HepG2 (cell line): ENCODE measurements at regions not wholly inside any gene's neighbourhood (a gene's known extent, or its start where the extent isn't known, plus 50 kb on each side); places are given as distances from the start of the nearest gene placed in this dataset.

Experiments used
- ATAC-seq: fragments of 200-7000 bp; cut with Tn5 transposase; 3 replicates; pipeline ENCODE4 v1.9.1; 2020; ENCODE audit warnings: mild to moderate bottlenecking, moderate library complexity
- BruUV-seq: library from RNA; stranded (reverse); fragments of 400-500 nt; replicated peaks from 2 replicates; lab custom pipeline; 2021; lab: Mats Ljungman, UMichigan
- CTCF ChIA-PET: fragments of 300-600 bp; formaldehyde crosslinking; extraction: SDS; loops from one replicate; lab custom pipeline; 2021; ENCODE audit warnings: low total read pairs, inconsistent platforms, low intra/inter-chr PET ratio; lab: Yijun Ruan, JAX
- POLR2A ChIA-PET: fragments of 350-600 bp; sonication (Branson Sonifier 250); formaldehyde crosslinking; loops from one replicate; lab custom pipeline; 2020; ENCODE audit warnings: antibody characterized with exemption, inconsistent platforms; lab: Yijun Ruan, JAX
- DNase-seq: peaks from one replicate; pipeline ENCODE4 v3.0.0-alpha.2; 2015; ENCODE audit warnings: low spot score
- FAIRE-seq: peaks from 3 replicates; lab custom pipeline; 2011; peaks lifted over from hg19 to GRCh38; lab: Jason Lieb, UNC
- H2AFZ ChIP-seq: one replicate; pipeline ENCODE4 v1.6.1; 2011; ENCODE audit warnings: low read length, inconsistent platforms
- H3K27ac ChIP-seq: fragments of 300-600 bp; 3 replicates; pipeline ENCODE4 v1.8.0; 2011; ENCODE audit warnings: mixed run types, mild to moderate bottlenecking, mixed read lengths, low read length, inconsistent platforms; ENCODE audit not compliant: insufficient read depth; ENCODE audit errors: extremely low read length
- H3K27me3 ChIP-seq, 2 experiments: fragments of 200-600 bp in 1 of 2; 2 replicates in 1 of 2; 3 replicates in 1 of 2; pipeline versions ENCODE4 v1.6.0 to v1.8.0; 2011; ENCODE audit warnings: low read length in 2 of 2, mild to moderate bottlenecking in 2 of 2, moderate library complexity in 2 of 2, inconsistent platforms in 1 of 2; ENCODE audit not compliant: insufficient read depth in 2 of 2, control insufficient read depth in 1 of 2
- H3K36me3 ChIP-seq, 2 experiments: fragments of 200-600 bp in 1 of 2; replicated peaks in 1 of 2; 2 replicates in 1 of 2; 3 replicates in 1 of 2; pipeline versions ENCODE4 v1.5.1 to v1.8.0; 2011; ENCODE audit warnings: low read length in 2 of 2, inconsistent platforms in 1 of 2; ENCODE audit not compliant: insufficient read depth in 2 of 2, control insufficient read depth in 1 of 2
- H3K4me1 ChIP-seq: 2 replicates; pipeline ENCODE4 v1.5.1; 2012; ENCODE audit warnings: low read length, inconsistent platforms; ENCODE audit not compliant: insufficient read depth
- H3K4me2 ChIP-seq: 2 replicates; pipeline ENCODE4 v1.6.0; 2011; ENCODE audit warnings: low read depth, low read length, inconsistent platforms
- H3K4me3 ChIP-seq, 3 experiments: fragments of 200-600 bp in 1 of 3; sonication (generic), shearing (Covaris generic) in 1 of 3; replicated peaks in 1 of 3; 2 replicates each; pipeline ENCODE4 v1.5.1; 2011 to 2016; ENCODE audit warnings: low read length in 3 of 3, inconsistent platforms in 2 of 3, low read depth in 2 of 3, mild to moderate bottlenecking in 2 of 3, control low read depth in 1 of 3, mixed read lengths in 1 of 3; ENCODE audit not compliant: insufficient read depth in 1 of 3
- H3K79me2 ChIP-seq: one replicate; pipeline ENCODE4 v1.6.1; 2011; ENCODE audit warnings: low read length, inconsistent platforms; ENCODE audit not compliant: insufficient read depth
- H3K9ac ChIP-seq: 2 replicates; pipeline ENCODE4 v1.6.0; 2011; ENCODE audit warnings: mild to moderate bottlenecking, low read depth, low read length, inconsistent platforms; ENCODE audit not compliant: insufficient read depth
- H3K9me3 ChIP-seq: 2 replicates; pipeline ENCODE4 v1.5.1; 2012; ENCODE audit warnings: mild to moderate bottlenecking, low read length
- H4K20me1 ChIP-seq: 2 replicates; pipeline ENCODE4 v1.6.0; 2011; ENCODE audit warnings: inconsistent platforms, mild to moderate bottlenecking, low read length, moderate library complexity; ENCODE audit not compliant: insufficient read depth
- AHR ChIP-seq: IDR thresholded peaks from 2 replicates; pipeline ENCODE4 v1.6.1; 2018; ENCODE audit warnings: missing genetic modification reagents, missing compliant biosample characterization
- GATAD2A ChIP-seq: IDR thresholded peaks from 2 replicates; pipeline ENCODE4 v1.6.1; 2016
- HHEX ChIP-seq: IDR thresholded peaks from 2 replicates; pipeline ENCODE4 v1.6.1; 2016; ENCODE audit warnings: control low read depth
- MBD4 ChIP-seq: IDR thresholded peaks from 2 replicates; pipeline ENCODE4 v1.6.1; 2012; ENCODE audit warnings: low read length, inconsistent platforms, borderline replicate concordance
- PBX3 ChIP-seq: sonication (generic); formaldehyde crosslinking; IDR thresholded peaks from 2 replicates; pipeline ENCODE4 v1.8.1; 2023; ENCODE audit warnings: missing genetic modification reagents, inconsistent platforms, borderline replicate concordance
- PHF21A ChIP-seq: sonication (generic); formaldehyde crosslinking; IDR thresholded peaks from 2 replicates; pipeline ENCODE4 v1.5.0; 2020; ENCODE audit warnings: mild to moderate bottlenecking, missing genetic modification reagents
- RBFOX2 ChIP-seq: fragments of 200-400 bp; formaldehyde crosslinking; IDR thresholded peaks from 2 replicates; pipeline ENCODE4 v1.6.1; 2017; ENCODE audit warnings: low read depth, mild to moderate bottlenecking, low read length
- SALL1 ChIP-seq: sonication (generic); formaldehyde crosslinking; IDR thresholded peaks from 2 replicates; pipeline ENCODE4 v1.8.0; 2022; ENCODE audit warnings: mild to moderate bottlenecking, missing genetic modification reagents
- TCF7L2 ChIP-seq: IDR thresholded peaks from 2 replicates; pipeline ENCODE4 v1.6.1; 2011; ENCODE audit warnings: mild to moderate bottlenecking, low read depth, low read length, moderate library complexity
- ZNF503 ChIP-seq: sonication (generic); formaldehyde crosslinking; IDR thresholded peaks from 2 replicates; pipeline ENCODE4 v1.4.0; 2020; ENCODE audit warnings: missing genetic modification reagents
- ZNF607 ChIP-seq: sonication (generic); formaldehyde crosslinking; IDR thresholded peaks from 2 replicates; pipeline ENCODE4 v1.5.1; 2020; ENCODE audit warnings: missing genetic modification reagents, mild to moderate bottlenecking, borderline replicate concordance
- ZNF646 ChIP-seq: sonication (generic); formaldehyde crosslinking; IDR thresholded peaks from 2 replicates; pipeline ENCODE4 v1.9.0; 2021; ENCODE audit warnings: mild to moderate bottlenecking, missing genetic modification reagents
- ZNF660 ChIP-seq: sonication (generic); formaldehyde crosslinking; IDR thresholded peaks from 2 replicates; pipeline ENCODE4 v1.5.1; 2020; ENCODE audit warnings: mild to moderate bottlenecking, low read depth, missing genetic modification reagents, borderline replicate concordance
- WGBS: methylation state at CpG from one replicate; pipeline ENCODE4 v1.1.6; 2017; ENCODE audit warnings: low lambda C conversion rate; 5-methylcytosine and 5-hydroxymethylcytosine counted together
- in situ Hi-C: cut with HindIII; loops from 2 replicates; pipeline ENCODE4 v1.10.0; 2017; ENCODE audit warnings: low pct_unique_long_range_greater_than_20kb; ENCODE audit not compliant: extremely low pct_ligation_motif_present
- intact Hi-C: fragments of 100-400 bp; cut with micrococcal nuclease; formaldehyde crosslinking; loops from one replicate; pipeline ENCODE4 v1.10.0; 2022; ENCODE audit not compliant: unreplicated experiment

- H3K9ac ChIP-seq, result no peak overlapping the region
- no peaks in the 10 kb centered on the region for H3K4me1 ChIP-seq
- BruUV-seq, result no TSS peak
- ChIA-PET POLR2A (no interaction called here), CTCF (no interaction called here)
- DNase-seq (no peak), ATAC-seq (no peak), FAIRE-seq (no peak)
- no peaks in the 10 kb centered on the region for H4K20me1 ChIP-seq
- H3K36me3 ChIP-seq, result no peaks in the 10 kb centered on the region
- no peak for TF ChIP-seq ZNF660
- TF ChIP-seq AHR, result no peak
- TF ChIP-seq ZNF607 (CRISPR knock-in tag), result no peak
- no peak for TF ChIP-seq RBFOX2
- no peak for TF ChIP-seq HHEX (CRISPR knock-in tag)
- TF ChIP-seq ZNF503, result no peak
- no peak for TF ChIP-seq TCF7L2
- no peak for TF ChIP-seq SALL1 (CRISPR knock-in tag)
- TF ChIP-seq GATAD2A, result no peak
- TF ChIP-seq MBD4, result no peak
- no peak for TF ChIP-seq PBX3 (CRISPR knock-in tag)
- no peak for TF ChIP-seq PHF21A (CRISPR knock-in tag)
- no peak for TF ChIP-seq ZNF646
- no peak overlapping the region for H3K27ac ChIP-seq
- H2AFZ ChIP-seq, result no peak overlapping the region
- H3K27me3 ChIP-seq, result no peaks in the 10 kb centered on the region
- H3K4me3 ChIP-seq, result no peak overlapping the region
- WGBS, result 0% methylated on average over 3 of the region's 3 CpGs
- in situ Hi-C loops (no loop called here), intact Hi-C loops (no loop called here)
- H3K79me2 ChIP-seq, result no peaks in the 10 kb centered on the region
- no peak overlapping the region for H3K4me2 ChIP-seq
- H3K9me3 ChIP-seq, result no peaks in the 10 kb centered on the region
Measured at GRCh38 chr12:30082381-30082780, 298.6 kb upstream of the TMTC1 start.
